Testis (tissue), 2 donors: ENCODE measurements at regions not wholly inside any gene's neighbourhood (a gene's known extent, or its start where the extent isn't known, plus 50 kb on each side); places are given as distances from the start of the nearest gene placed in this dataset.

Source experiments
- CTCF ChIP-seq, 3 experiments: fragments of 450-650 bp in 2 of 3; fragments of 200-600 bp in 1 of 3; sonication (generic) in 1 of 3; IDR thresholded peaks; one replicate each; pipeline ENCODE4 v1.5.1; 2016 to 2019; ENCODE audit warnings: antibody characterized with exemption in 3 of 3, mild to moderate bottlenecking in 2 of 3, moderate library complexity in 1 of 3
- POLR2A ChIP-seq: fragments of 450-650 bp; IDR thresholded peaks from one replicate; pipeline ENCODE4 v1.6.1; 2017; ENCODE audit warnings: antibody characterized with exemption, mild to moderate bottlenecking, moderate library complexity

DNA sequence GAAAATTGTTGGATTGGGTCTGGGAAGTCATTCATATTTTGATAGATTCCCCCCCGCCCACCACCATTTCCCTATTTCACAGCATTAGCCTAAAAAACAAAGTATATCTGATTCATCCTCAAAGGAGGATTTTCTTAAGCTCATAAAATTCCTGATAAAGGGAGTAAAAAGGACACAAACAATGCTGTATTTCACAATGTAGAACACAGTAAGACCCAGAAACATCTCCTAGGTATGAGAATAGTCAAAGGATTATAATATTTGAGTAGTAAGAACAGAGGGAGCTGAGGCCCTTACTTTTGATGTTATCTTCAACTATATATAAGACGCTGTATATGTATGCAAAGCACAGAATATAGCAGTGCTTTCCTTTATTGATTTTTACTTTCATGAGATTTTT is 225.3 kb downstream of the TGFB2 start:
- TF ChIP-seq CTCF (IDR thresholded peaks at IDR 0.05) = no peak
- no peak for TF ChIP-seq POLR2A
